H54 (cell line): ENCODE measurements at regions not wholly inside any gene's neighbourhood (a gene's known extent, or its start where the extent isn't known, plus 50 kb on each side); places are given as distances from the start of the nearest gene placed in this dataset.

Experiments used
- DNase-seq: peaks from one replicate; pipeline ENCODE4 v3.0.0; 2011; ENCODE audit warnings: low spot score, mixed read lengths; ENCODE audit not compliant: insufficient read length
- FAIRE-seq: peaks from 3 replicates; lab custom pipeline; 2011; peaks lifted over from hg19 to GRCh38; lab: Jason Lieb, UNC
- POLR2A ChIP-seq: IDR thresholded peaks from 2 replicates; pipeline ENCODE4 v1.6.1; 2011; ENCODE audit warnings: low read depth, mild to moderate bottlenecking, low read length

- FAIRE-seq (no peak), DNase-seq (no peak)
- no peak for TF ChIP-seq POLR2A
Observed at GRCh38 chr7:110075450-110075849, 1015.5 kb upstream of the LRRN3 start.

- TF ChIP-seq POLR2A = no peak
- FAIRE-seq (no peak), DNase-seq (no peak)
Observed at GRCh38 chr7:110076194-110076593, 1014.7 kb upstream of the LRRN3 start.

- DNase-seq = no peak
- TF ChIP-seq POLR2A = no peak
- no peak for FAIRE-seq
Observed at GRCh38 chr7:110084181-110084807, 1006.6 kb upstream of the LRRN3 start.

- DNase-seq (no peak), FAIRE-seq (no peak)
- TF ChIP-seq POLR2A = no peak
Observed at GRCh38 chr7:110090110-110090820, 1000.7 kb upstream of the LRRN3 start.

GRCh38 chr7:110095372-110096052 lies 995.4 kb upstream of the LRRN3 start:
- TF ChIP-seq POLR2A = no peak
- DNase-seq = no peak
- FAIRE-seq = no peak

GRCh38 chr7:110104243-110104642 lies 986.7 kb upstream of the LRRN3 start:
- FAIRE-seq (no peak), DNase-seq (no peak)
- no peak for TF ChIP-seq POLR2A

- DNase-seq = no peak
- FAIRE-seq = no peak
Observed at GRCh38 chr7:110105307-110105706, 985.6 kb upstream of the LRRN3 start.

GRCh38 chr7:110105840-110106239 lies 985.1 kb upstream of the LRRN3 start:
- FAIRE-seq = no peak
- no peak for DNase-seq
- no peak for TF ChIP-seq POLR2A

More at GRCh38 chr7:110105307-110105706, 985.6 kb upstream of the LRRN3 start:
- TF ChIP-seq POLR2A = no peak

GRCh38 chr7:110119883-110120581 lies 970.9 kb upstream of the LRRN3 start:
- peak; percentile 71 for FAIRE-seq
- no peak for TF ChIP-seq POLR2A
- peak; percentile 5 for DNase-seq

GRCh38 chr7:110129159-110129558 lies 961.8 kb upstream of the LRRN3 start:
- no peak for TF ChIP-seq POLR2A
- FAIRE-seq = no peak
- no peak for DNase-seq

- FAIRE-seq = no peak
Observed at GRCh38 chr7:110130669-110131068, 960.3 kb upstream of the LRRN3 start.

GRCh38 chr7:110131344-110131743 lies 959.6 kb upstream of the LRRN3 start:
- DNase-seq (no peak), FAIRE-seq (no peak)
- no peak for TF ChIP-seq POLR2A

More at GRCh38 chr7:110130669-110131068, 960.3 kb upstream of the LRRN3 start:
- TF ChIP-seq POLR2A = no peak
- no peak for DNase-seq

- DNase-seq (no peak), FAIRE-seq (no peak)
- TF ChIP-seq POLR2A = no peak
Observed at GRCh38 chr7:110139056-110139455, 951.9 kb upstream of the LRRN3 start.
